Left ventricle myocardium superior (tissue), 1 donor: ENCODE measurements at regions not wholly inside any gene's neighbourhood (a gene's known extent, or its start where the extent isn't known, plus 50 kb on each side); places are given as distances from the start of the nearest gene placed in this dataset.
"Not testable (repeated sequence)": the region's sequence is repeated elsewhere in the genome, so short reads cannot be mapped to it uniquely, and the experiment has no call there.

ENCODE experiments used
- ATAC-seq: fragments of 200-7000 bp; cut with Tn5 transposase; one replicate; pipeline ENCODE4 v1.9.1; 2020; ENCODE audit warnings: mild to moderate bottlenecking, moderate library complexity
- DNase-seq: peaks from one replicate; pipeline ENCODE4 v3.0.0-alpha.2; 2020
- intact Hi-C: fragments of 100-400 bp; cut with micrococcal nuclease; formaldehyde crosslinking; loops from one replicate; pipeline ENCODE4 v1.11.0; 2022
- donor health status: DM: no; HTN: yes; CAD: no; lungs with severe emphysema.

DNA sequence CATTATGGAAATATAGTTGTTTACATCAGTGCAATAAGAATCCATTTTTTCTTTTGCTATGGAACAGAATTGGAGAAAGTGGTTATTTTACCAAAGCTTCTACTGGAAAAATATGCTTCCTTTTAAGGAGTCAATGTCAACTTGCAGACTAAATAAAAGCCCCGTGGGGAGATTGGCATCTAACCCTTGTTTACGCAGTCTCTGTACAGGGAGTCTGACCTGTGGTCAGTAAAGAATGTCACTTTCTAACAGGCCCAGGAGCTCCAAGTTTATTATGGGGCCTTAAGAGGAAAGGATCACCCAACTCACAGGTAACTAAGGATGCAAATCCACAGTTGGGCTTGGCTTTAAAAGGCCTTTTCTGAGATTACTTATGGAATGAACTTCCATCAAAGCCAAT, 1751.2 kb downstream of the SI start:
- no peak for DNase-seq
- intact Hi-C loops, result no loop called here
- no peak for ATAC-seq

DNA sequence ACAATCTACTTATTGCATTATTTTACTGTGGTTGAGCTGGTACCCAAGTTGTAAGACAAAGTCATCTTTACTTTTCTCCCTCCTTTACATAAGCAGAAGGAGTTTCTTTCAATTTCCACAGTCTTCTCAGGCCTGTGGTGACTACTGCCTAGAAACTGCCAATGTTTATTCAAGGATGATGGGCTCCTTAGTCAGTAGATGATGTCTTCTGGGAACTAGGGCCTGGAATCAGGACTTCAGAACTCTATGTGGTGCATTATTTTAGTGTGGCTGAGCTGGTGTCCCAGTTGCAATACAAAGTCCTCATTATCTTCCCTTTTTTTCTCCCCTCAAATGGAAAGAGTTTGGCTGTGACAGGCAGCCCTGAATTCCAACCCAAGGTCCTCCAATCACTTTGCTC, 1762.5 kb downstream of the SI start:
- intact Hi-C loops, result no loop called here
- no peak for ATAC-seq
- no peak for DNase-seq

DNA sequence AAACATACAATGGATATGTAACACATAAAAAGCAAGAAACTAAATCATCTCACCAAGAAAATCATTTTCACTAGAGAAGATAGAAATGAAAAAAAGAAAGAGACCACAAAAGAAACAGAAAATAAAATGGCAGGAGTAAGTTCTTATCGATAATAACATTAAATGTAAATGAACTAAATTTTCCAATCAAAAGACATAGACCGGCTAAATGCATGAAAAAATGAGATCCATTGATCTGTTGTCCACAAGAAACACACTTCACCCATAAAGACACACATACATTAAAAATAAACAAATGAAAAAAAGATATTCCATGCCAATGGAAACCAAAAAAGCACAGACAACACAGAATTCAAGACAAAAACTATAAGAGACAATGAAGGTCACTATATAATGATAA, 1771.9 kb downstream of the SI start:
- DNase-seq (no peak), ATAC-seq (no peak)
- intact Hi-C loops, result no loop called here

DNA sequence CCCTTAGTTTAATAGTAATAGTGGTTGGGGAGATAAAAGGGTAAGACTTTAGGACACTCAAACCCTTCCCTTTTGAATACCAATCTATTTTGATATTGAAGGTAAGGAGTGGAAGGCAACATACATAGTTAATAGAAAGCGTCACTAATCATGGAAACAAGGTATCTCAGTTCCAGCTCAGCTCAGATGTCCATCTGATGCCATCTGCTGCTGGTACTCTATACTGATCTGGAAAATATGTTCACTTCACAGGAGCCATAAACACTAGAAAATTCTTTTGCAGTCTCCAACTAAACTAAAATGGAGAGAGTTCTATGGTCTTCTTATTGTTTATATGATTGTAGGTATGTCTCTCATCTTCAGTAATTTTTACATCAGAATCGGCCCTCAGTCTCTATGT, 1777.1 kb downstream of the OTOL1 start:
- no peak for ATAC-seq
- no peak for DNase-seq
- intact Hi-C loops, result no loop called here

DNA sequence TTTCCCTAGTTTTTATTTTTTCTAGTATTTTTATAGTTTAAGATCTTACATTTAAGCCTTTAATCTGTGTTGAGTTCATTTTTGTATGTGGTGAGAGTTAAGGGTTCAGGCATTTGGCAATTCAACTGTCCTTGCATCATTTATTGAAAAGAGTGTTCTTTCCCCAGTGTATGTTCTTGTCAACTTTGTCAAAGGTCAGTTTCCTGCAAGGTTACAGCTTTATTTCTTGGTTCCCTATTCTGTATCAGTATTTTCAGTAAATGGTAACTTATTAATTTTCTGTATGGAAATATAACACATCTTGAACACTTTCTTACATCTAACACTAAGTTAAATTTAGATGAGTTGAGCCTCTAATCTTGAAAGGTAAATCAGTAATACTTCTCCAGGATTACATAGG, 1770.1 kb downstream of the OTOL1 start:
- ATAC-seq (no peak), DNase-seq (no peak)
- intact Hi-C loops, result no loop called here

DNA sequence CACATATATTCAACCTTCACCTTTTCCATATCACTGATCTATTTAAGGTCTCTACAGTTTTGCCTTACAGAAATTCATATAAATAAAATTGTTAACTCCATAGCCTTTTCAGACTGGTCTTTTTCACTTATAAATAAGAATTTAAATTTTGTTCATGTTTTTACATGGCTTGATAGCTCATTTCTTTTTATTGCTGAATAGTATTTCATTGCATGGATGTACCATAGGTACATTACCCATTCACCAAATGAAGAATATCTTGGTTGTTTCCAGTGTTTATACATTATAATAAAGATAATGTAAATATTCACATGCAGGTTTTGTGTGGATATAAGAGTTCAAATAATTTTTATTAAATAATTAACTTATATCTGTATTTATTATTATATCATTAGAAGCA, 1765.0 kb downstream of the OTOL1 start:
- intact Hi-C loops, result no loop called here
- no peak for ATAC-seq
- no peak for DNase-seq

DNA sequence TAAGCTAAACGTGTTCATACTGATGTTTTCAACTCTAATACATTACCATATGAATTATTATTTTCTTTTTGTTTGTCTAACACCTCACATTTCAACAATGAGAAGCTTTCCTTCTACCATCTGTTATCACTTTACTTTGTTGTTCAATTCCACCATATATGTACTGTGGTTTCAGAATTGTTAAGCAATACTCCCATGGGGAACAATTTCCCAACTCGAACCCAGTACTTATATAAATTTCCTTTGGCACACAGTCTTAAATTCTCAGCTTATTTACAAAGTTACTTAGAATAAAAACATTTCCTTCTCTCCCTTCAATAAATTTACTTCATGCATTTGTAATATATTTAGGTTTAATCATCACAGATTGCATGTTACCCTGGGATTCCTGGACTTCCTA, 1764.4 kb downstream of the OTOL1 start:
- intact Hi-C loops, result no loop called here
- no peak for ATAC-seq
- no peak for DNase-seq

DNA sequence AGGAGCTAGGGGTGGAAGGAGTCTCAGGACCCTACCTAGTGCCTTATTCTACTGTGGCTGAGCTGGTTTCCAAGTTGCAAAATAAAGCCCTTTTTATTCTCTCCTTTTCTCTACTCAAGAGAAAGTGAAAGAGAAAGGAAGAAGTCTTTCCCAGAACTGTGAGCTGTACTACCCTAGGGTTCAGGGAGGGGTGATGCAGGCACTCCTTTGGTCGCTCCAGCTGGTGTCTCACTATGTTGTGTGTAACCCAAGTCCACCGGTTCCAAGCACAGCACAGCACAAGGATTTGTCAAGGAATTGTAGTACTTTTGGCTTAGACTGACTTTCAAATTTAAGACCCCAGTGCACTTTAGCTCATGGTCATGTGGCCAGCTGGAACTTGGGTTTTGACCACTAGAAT, 1721.7 kb downstream of the OTOL1 start:
- no peak for DNase-seq
- intact Hi-C loops, result no loop called here
- ATAC-seq, result no peak

DNA sequence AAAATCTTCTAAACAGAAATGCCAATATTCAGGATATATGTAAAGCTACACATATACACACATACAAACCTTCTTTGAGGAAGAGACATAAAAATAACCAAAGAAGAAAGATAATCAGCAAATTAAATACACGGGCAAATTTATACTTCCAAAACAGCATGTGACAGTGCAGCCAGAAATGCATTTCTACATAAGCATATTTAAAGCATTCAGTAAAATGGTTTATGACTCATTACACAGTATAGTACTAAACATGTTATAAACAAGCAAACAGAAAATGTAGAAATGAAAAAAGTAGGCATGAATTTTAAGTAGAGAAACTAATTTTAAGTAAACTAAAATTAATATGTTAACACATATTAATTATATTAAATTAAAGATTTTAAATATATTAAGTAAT, 1717.2 kb downstream of the OTOL1 start:
- ATAC-seq, result no peak
- intact Hi-C loops, result no loop called here
- no peak for DNase-seq

DNA sequence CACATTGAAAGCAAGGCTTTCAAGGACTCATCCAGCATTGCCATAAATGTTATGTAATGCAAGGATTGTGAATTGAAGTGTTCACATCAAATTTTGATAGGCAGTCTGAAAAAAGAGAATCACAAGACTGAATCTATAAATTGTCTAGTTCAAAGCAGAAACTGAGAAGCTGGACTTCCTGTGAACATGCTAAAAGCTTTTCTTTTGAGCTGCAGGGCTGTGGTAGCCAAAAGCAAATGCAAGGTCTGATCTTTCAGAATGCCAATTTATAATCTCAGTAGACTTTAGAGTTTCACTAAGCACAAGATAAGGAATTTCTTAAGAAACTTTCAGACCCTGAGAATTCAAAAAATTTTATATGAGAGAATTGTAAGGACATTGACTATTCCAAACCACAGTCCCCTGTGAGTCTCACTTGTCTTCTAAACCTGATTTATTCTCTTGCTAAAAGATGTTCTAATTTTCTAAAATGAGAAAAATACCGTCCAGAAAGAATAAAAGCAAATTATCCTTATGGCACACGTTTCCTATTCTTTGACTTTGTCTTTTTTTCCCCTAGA, 1700.3 kb downstream of the OTOL1 start:
- DNase-seq (no peak), ATAC-seq (no peak)
- intact Hi-C loops, result no loop called here

DNA sequence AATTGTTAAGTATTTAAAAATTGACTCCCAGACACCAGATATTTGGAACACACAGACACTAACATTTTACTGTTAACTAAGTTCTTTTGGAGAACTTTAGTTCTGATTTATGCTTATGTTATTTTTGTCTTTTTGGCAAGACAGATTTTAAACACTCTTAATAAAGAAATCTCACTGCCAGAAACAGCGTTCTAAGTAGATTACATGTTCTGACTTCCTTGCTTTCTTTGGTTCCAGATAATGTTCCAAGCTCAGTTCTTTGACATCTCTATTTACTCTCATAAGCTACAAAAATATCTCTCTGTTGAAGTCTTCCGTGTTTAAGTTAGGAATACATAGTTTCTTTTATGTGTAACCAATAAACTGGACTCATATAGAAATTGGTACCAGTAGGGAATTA, 1699.6 kb downstream of the OTOL1 start:
- DNase-seq, result no peak
- ATAC-seq, result no peak
- intact Hi-C loops, result no loop called here

DNA sequence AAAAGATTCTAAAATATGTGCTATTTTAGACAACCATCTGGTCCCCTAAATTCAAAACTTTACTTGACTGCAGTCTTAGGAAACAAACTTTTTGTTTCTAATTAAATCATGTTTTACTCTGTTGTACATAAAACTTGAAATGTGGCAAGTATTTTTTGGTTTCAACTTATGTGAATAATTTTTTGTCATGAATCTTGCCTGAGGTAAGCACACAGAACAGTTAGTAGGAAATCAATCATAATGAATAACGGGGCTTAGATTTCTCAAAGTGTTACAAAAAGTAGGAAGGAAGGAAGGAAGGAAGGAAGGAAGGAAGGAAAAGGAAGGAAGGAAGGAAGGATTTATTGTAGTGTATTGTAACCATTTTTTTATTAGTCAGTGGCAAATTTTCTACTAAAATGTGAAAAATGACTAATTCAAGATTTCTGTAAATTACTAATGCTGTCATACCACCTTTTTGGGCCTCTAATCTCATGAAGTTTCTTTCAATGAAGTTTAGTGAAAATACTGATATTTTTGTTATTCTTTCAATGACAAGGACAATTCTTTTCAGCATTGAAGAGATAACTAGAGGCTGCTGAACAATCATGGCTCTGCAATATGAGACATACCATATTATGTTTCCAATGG, 1689.2 kb downstream of the OTOL1 start:
- DNase-seq, result no peak
- intact Hi-C loops, result no loop called here
- ATAC-seq, result no peak

DNA sequence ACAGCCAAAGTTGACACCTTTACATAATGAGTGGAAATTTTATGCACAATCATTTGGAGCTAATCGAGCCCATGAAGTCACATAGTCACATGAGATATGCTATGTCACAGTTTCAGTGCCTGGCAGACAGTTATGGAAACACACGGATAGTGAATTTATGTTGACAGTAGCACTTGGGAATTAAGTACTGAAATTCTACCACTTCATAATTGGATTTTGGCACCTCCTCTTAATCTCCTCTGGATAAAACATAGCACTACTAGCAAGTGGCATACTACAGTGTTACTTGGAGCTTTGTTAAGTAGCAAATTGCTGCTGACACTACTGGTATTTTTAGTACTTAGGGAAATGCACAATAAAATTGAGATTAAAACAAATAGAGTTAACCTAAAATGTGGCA, 1679.4 kb downstream of the OTOL1 start:
- DNase-seq (no peak), ATAC-seq (no peak)
- intact Hi-C loops, result no loop called here

DNA sequence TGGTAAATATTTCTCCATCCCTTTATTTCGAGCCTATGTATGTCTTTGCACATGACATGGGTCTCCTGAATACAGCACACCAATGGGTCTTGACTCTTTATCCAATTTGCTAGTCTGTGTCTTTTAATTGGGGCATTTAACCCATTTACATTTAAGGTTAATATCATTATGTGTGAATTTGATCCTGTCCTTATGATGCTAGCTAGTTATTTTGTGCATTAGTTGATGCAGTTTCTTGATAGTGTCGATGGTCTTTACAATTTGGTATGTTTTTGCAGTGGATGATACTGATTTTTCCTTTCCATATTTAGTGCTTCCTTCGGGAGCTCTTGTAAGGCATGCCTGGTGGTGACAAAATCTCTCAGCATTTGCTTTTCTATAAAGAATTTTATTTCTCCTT, 1675.9 kb downstream of the OTOL1 start:
- DNase-seq, intact Hi-C loops, ATAC-seq: not testable (repeated sequence)

DNA sequence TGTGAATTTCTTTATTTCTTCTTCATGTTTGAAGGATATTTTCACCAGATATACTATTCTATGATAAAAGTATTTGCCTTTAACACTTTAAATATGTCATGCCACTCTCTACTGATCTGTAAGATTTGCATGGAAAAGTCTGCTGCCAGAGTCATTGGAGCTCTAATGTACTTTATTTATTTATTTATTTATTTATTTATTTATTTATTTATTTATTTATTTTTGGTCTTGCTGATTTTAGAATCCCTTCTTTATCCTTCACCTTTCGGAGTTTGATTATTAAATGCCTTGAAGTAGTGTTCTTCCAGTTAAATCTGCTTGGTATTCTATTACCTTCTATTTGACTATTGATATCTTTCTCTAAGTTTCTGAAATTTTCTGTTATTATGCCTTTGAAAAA, 1669.6 kb downstream of the OTOL1 start:
- DNase-seq, result no peak
- ATAC-seq, result no peak
- intact Hi-C loops, result no loop called here

DNA sequence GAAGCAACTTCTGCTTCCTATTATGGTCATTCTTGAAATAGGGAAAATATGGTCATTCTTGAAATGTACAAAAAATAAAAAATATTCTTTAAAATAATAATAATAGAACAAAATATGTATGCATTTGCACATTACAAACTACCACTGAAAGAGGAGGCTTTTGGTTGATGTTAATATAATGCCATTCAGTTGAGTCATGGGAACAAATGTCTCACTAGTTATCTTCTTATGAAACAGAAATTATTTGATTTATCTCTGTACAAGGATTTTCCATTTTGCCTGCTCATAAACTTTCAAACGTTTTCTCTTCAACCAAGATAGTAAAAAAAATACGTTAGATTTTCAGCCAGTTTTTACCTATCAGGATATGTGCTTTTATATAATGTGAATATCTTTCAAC, 1662.7 kb downstream of the OTOL1 start:
- DNase-seq, result no peak
- intact Hi-C loops, result no loop called here
- no peak for ATAC-seq

DNA sequence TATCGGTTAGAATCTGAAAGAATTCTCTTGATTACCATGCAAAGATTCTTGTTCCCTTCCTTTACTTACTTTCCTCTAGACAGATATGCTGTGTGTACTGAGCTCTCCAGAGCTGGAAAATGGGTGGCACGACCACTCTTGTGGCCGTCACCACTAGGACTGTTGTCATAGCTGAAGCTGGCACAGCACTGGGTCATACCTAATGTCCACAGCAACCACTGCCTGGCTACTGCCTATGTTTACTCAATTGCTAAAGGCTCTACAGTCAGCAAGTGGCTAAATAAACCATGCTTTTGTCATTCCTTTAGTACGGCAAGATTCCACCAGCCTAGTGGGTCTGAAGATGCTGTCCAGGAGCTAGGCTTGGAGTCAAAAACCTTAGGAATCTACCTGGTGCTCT, 1643.0 kb downstream of the OTOL1 start:
- intact Hi-C loops, result no loop called here
- no peak for DNase-seq
- no peak for ATAC-seq

DNA sequence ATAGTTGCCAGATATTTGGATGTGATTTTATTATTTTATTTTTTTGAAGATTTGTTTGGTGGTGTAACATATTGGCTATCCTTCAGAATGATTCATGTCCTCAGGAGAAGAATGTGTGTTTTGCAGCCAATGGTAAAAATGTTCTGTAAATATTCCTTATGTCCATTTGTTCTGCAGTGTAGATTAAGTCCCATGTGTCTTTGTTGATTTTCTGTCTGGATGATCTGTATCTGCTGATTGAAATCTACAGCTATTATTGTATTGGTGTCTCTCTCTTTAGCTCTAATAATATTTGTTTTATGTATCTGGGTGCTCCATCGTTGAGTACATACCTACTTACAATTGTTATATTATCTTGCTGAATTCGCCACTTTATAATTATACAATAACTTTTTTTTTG, 1641.7 kb downstream of the OTOL1 start:
- DNase-seq (no peak), ATAC-seq (no peak)
- intact Hi-C loops, result no loop called here

DNA sequence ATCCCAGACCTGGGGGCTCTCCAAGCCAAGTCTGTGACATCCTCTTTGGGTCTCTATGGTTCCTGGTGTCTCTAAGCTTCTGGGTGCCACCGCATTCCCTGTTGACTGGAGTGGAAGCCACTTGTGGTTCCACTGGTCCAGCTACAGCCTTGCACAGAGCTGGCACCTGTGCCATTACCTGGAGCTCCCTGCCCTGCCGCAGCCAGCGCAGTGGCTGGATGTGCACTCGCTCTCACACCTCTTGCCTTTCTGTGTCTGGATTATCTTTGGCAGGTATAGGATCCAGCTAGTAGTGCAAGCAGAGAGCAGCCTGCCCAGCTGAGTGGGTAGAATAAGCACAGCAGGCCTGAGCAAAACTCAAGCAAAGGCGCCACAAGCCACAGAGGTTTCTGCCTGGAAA, 1635.5 kb downstream of the OTOL1 start:
- ATAC-seq, result no peak
- intact Hi-C loops, result no loop called here
- DNase-seq, result no peak

DNA sequence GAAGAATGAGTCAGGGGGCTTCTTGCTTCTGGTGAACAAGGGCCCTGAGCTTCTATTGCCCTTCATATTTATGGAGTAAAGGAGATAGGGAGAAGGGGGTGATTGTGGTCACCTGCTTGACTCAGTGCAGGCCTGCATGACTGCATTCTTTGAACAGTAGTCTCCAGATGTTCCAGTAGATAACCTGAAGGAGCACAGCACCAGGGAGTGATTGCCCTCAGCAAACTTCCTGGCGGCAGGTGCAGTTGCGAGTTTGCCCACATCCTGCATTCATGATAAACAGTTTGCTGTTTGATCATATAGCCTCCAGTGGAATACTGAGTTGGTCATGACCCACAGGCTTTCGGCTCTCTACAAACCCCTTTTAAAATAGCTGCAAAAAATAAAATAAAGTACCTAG, 1632.7 kb downstream of the OTOL1 start:
- ATAC-seq (no peak), DNase-seq (no peak)
- intact Hi-C loops, result no loop called here

DNA sequence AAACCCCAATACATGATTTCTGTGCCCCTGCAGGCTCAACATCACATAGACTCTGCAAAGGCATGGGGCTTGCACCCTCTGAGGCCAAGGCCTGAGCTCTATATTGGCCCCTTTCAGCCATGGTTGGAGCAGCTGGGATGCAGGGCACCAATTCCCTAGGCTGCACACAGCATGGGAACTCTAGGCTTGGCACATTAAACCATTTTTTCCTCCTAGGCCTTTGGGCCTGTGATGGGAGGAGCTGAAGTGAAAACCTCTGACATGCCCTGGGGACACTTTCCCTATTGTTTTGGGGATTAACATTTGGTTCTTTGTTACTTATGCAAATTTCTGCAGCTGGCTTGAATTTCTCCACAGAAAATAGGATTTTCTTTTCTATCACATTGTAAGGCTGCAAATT, 1629.5 kb downstream of the OTOL1 start:
- intact Hi-C loops, result no loop called here
- DNase-seq (no peak), ATAC-seq (no peak)
